GM19043 (cell line): ENCODE measurements at regions not wholly inside any gene's neighbourhood (a gene's known extent, or its start where the extent isn't known, plus 50 kb on each side); places are given as distances from the start of the nearest gene placed in this dataset.

Source experiments
- ATAC-seq: cut with Tn5 transposase; IDR thresholded peaks from one replicate; pipeline ENCODE4 v1.9.1; 2021; ENCODE audit warnings: low read depth; ENCODE audit not compliant: unreplicated experiment

DNA sequence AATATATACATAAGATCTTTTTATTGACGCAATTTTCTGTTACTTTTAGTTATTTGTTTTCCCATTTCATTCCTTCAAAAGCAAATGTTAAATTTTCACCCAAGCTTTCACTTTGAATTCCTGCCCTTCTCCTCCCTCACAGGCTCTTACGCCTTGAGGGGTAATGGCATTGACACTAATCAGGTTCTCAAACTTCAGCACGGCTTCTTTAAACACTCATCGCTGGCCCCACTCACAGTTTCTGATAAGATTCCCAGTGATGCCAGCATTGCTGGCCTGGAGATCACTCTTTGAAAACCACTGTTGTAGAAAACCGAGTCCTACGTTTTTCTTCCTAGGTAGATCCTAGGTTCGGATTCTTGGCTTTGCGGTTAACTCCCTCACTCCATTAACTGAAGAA lies 105.6 kb upstream of the EPB41L3 start:
- ATAC-seq, result no peak

GRCh38 chr18:5646739-5647138 lies 102.9 kb upstream of the EPB41L3 start:
- ATAC-seq, result no peak

GRCh38 chr18:5643288-5643687 lies 99.5 kb upstream of the EPB41L3 start:
- ATAC-seq, result no peak

GRCh38 chr18:5640939-5641338 lies 97.1 kb upstream of the EPB41L3 start:
- ATAC-seq, result no peak

DNA sequence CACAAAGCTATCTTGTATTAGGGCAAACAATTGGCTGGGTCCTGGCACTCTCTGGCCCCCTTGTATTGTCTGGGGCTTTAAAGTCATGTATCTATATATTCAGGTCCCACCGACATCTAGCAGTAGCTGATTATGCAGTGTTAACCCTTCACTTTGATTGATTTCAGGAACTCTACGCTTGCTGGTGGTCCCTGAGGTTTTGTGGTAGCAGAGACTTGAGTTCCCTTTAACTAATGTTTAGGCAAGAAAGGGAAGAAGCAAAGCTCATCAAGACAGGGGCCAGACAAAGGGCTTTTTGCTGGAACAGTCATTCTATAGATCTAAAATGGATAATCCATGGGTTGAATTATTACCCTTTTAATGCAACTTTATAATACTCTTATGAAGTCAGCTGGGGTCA lies 95.3 kb upstream of the EPB41L3 start:
- no peak for ATAC-seq

DNA sequence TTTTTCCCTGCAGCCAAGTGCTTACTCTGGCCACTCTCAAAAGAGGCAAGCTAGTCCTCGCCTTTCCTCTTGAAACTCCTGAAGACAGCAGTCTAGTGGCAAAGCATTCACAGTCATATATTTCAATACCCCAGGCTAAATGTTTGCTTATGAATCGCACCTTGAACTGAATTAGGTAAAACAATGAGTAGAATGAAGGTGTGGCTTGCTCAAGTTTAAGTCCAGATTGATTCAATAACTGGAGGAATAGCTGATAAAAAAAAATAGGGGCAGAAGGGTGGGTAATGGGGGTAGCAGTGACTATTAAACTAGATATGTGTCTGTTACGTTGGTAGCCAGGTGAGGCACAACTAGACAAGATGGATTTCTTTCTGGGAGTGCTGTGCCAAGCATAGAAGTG lies 88.2 kb upstream of the EPB41L3 start:
- ATAC-seq, result no peak

DNA sequence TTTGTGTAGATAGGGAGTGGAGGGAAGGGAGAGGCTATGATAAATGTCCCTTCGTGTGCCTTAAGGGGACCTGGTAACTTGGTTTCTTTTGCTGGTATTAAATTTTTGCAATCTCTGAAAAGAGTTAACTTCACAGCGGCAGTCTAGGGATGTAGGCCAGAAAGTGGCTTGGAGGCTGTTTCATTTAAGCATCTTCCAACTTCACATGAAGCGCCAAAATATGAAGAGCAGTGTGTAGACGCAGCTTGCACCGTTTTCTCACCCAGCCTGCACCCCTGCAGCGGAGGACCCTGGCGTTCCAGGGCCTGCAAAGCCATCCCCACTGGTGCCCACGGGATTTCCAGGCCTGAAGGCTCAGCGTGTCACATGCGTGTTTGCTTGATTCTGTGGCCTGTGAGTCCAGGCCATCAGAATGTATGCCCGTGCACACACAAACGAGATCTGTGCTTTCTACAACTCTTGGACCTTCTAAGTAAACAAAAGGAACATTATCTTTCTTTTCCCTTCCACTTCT lies 87.2 kb upstream of the EPB41L3 start:
- no peak for ATAC-seq

DNA sequence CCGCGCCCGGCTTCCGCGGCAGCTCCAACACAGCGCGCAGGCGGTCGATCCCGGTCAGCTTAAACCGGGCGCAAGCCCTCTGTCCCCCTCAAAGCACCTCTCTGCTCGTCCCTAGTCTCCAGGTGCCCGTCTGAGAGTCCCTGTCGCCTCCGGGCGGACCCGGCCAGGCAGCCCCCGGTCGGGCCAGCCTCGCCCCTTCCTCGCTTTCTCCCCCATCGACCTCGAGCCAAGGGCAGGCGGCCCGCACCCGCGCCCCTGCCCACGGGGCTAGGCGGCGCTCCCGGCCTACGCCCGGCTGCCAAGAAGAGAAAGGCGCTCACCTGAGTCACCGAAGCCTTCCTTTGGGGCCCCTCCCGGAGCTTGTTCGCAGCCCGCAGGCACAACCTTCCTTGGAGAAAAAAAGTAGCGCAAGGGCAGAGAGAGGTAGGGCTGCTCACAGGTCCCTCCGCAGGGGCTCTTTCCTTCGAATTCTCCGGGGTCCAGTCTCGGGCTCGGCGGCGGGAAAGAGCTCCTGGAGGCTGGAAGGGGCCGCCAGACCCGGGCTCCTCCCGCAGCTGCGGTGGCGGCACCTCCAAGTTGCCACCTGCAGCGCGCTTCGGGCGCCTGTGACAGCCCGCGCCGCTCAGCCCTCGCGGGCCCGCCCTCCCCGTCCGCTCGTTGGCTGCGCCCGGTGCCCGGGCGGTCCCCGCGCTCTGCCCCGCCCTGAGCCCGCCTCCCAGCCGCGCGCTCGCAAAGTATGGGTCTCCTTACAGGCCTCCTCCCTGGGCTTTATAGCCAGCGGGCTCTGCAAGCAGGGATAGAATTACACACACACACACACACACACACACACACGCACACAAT lies 86.5 kb upstream of the EPB41L3 start:
- peak; percentile 50 for ATAC-seq

DNA sequence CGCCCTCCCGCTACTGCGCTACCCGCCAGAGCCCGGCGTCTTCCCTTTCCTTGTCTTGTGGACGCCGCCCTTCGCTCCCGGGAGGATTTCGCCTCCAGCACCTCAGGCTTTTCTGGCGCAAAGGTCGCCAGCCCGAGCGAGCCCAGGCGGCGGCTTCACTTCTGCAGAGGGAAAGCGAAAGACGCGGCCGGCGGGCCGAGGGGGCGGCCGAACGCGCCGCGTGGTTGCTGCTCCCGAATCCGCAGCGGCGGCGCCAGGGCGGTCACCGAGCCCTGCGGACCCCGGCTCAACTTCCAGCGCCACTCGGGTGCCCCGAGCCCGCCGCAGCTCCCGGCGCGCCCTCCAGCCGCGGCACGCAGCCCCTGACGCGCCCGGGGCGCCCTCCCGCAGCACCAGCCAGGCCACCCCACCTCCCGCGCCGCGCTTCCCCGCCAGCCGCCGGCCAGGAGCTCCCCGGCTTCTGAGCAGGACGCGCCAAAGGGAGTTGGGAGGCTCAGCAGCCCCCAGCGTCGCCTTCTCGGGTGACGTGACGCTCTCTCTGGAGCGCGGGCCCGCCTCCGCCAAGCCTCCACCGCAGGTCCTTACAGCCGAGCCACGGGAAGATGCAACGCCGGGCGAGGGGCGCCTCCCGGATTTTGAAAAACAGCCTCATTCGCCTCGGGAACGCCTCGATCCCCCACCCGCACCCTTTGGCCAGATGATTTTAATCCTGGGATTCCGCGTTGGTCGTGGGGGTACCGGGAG lies 84.9 kb upstream of the EPB41L3 start:
- no peak for ATAC-seq

DNA sequence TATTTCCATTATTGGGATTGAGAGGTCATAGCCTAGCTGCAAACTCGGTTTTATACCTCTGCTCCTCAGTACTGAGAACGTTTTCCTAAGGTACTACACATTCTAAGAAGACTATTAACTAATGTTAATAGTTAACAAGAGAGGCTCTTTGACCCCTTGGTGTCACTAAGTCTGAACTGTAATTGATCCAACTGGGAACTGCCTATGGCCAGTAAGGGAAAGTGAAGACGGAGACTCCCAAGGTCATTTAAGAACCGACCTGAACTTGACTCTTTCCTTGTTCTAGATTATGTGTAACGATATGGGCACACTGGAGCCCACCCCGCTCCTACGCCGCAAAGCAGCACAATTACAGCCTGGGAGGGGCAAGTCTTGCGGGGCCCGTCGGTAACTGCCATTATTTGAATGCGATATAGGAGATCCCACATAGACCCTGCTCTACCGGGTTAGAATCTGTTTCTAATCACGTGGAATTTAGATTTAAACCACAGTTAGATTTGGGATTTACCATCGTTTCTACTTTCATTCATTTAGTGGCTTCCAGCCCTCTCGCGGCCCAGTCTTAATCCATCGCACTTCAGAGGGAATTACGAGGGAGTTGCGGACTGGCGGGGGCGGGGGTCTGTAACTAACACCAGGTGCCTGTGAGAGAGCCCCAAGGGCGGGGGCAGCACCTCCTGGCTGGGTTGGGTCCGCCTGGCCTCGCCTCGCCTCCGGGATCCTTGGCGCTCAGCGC lies 84.1 kb upstream of the EPB41L3 start:
- no peak for ATAC-seq

DNA sequence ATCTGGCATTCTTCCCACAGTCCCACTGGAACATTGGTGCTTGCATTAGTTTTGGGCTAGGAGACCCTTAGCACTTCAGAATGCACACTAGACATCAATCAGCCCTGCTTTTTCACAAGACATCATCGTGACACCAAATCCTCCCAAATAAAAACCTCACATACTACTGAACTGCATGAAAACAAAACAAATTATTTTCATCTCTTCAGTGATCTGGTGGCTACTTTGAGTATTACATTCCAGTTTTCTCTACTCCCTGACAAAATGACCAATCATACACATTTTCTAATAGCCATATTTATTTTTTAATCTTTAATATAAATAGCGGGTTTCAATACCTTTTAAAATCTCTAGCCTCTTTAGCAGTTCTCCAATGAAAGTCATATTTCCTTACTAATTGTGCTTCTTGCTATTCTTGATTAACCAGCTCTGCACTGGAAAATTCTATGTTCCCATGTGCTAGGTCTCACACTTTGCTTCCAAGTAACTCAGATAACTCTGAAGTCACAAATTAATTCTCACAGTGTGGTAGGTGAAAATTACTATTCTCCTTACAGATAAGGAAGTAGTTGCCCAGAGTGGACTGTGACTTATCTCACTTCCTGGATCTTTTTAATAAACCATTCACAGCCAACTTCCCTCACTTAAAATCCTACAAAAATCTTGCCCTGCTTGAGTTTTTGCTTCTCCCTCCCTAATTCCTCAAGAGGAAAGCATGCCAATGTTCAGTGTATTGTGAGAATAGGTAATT lies 82.5 kb upstream of the EPB41L3 start:
- ATAC-seq, result no peak

GRCh38 chr18:5625076-5625475 lies 81.3 kb upstream of the EPB41L3 start:
- ATAC-seq, result no peak

DNA sequence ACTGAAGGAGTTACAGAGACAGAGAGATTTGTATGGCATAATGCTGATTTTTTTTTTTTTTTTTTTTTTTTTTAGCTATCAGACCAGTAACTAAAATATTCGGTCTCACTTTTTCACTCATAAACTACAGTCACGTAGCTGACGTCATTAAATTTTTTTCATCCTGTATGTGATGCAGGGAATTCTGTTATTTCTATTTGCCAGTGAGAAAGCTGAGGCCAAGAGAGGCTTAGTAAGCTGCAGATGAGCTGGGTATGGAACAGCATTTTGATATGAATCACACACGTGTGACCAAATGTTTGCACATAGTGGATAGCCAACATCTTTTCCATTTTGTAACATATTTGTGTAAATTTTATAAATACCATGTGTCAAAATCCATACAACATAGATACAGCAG lies 79.1 kb upstream of the EPB41L3 start:
- ATAC-seq, result no peak

DNA sequence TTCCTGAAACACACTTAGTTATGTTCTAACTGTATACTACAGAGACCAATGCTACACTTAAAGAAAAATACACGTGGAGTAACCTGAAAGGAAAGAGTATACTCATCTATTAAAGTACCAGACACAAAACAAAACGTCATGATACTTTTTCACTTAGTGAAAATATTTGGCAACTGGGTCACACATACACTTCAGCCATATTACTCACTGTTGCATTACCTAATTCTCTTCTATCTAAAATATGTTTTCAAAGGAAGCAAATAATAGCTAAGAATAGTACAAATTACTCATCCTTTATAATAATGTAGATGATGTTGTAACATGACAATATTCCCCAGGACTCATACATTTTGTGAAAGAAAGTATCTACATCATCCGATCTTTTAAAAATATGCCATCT lies 76.5 kb upstream of the EPB41L3 start:
- ATAC-seq, result no peak

- ATAC-seq, result no peak
Observed at GRCh38 chr18:5619376-5619775, 75.6 kb upstream of the EPB41L3 start.

DNA sequence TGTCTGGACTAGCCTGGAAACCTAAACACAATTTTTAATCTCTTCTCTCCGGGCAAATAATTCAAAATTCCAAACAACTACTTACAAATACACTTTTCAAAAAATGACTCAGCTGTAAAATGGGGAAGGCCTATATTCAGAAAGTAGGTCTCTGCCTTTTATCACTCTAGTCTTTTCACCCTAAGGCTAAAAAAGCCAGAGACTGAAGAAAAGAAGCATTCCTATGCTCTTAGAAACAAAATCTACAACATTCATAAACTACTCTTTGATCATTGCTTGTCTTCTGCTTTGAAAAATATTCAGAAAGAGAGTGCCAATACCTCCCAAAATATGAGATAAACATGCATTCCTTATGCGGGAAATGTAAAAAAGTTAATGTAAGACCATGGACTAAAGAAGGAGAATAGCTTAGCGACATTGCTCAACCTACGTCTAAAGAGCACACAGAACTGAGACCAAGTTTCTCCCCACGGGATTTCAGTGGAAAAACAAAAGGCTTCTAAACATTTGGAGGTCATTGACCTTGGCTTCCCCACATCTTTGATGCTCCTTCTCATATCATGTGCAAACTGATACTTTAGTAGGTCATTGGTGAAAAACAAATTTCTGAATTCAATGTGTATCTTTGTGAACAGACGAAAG lies 74.4 kb upstream of the EPB41L3 start:
- no peak for ATAC-seq

DNA sequence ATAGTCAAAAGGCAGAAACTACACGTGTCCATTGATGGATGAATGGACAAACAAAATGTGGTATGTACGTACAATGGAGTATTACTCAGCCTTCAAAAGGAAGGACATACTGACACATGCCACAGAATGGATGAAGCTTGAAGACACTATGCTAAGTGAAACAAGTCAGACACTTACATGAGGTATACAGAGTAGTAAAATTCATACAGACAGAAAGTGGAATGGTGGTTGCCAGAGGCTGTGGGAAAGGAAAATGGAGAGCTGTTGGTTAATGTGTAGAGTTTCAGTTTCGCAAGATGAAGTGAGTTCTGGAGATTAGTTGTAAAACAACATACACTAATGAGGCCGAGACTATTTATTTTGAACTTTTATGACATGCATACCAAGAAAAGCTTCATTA lies 67.4 kb upstream of the EPB41L3 start:
- no peak for ATAC-seq

- ATAC-seq, result no peak
Observed at GRCh38 chr18:5608846-5609245, 65.0 kb upstream of the EPB41L3 start.

DNA sequence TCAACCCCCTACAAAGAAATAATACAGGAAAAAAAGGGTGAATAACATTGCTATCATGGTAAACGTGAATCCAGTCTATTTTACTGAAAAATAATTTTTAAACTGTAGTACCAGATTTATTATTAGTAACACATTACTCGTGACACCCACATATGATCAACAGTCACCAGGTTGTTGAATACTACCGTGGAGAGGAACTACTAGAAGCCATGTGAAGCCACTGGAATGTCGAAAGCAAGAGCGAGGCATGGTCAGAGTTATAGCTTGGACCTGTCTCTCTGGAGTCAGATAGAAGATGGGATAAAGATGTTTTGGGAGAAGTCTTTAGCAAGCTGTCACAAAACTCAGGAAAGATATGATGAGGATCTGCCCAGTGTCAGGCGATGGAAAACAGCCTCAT lies 63.2 kb upstream of the EPB41L3 start:
- no peak for ATAC-seq

GRCh38 chr18:5604778-5605177 lies 61.0 kb upstream of the EPB41L3 start:
- ATAC-seq, result no peak
